NCI-H1092 (cell line): ENCODE measurements at regions not wholly inside any gene's neighbourhood (a gene's known extent, or its start where the extent isn't known, plus 50 kb on each side); places are given as distances from the start of the nearest gene placed in this dataset.

Experiments
- DNase-seq: peaks from one replicate; lab custom pipeline; 2025; lab: John Stamatoyannopoulos, UW

DNA sequence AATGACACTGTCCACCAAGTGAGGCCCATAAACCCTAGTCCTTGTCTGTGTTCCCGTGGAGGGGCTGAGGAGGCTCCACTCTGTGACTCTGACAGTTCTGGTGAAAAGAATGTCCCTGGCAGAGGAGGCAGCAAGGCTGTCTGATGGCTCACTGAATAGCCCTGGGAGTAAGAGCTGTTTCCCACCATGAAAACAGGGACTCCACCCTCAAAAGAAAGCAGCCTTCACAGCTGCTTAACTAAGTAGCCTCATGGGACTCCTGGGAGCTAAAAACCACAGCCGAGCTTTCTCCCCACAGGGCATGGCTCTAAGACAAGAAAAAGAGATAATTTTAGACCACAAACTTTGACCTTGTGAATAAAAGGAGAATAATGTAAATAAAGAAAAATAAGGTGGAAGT lies 135.1 kb upstream of the FRY start:
- no peak for DNase-seq

DNA sequence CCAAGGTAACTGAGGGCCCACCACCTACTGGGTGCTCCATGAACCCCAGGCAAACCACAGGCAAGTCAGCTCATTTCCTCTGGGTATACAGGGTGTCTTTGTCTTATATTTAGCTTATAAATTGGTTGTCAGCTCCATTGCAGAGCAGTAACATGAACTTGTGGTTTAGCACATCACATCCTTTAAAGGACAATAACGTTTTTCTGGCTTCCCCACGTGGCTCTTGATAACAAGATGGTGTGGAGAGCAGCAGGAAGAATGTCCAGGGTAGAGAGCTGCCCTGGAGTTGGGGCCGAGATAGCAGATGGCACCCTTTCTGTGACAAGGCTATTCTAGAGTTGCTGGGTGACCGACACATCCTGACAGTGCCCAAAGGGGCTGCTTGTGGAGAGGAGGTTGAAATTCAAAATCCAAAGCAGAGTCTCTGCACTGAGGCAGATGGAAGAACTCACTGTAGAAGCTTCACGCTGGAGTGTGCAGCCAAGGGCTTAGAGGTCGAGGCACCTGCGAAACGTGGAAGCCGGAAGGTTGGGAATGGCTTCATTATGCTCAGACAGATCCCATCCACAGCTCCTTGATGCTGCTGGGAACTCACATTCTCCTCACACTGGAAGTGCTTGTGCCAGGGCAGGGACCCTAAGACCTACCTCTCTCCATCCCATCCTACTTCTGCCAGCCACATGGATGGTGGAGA lies 133.0 kb upstream of the FRY start:
- DNase-seq, result no peak

DNA sequence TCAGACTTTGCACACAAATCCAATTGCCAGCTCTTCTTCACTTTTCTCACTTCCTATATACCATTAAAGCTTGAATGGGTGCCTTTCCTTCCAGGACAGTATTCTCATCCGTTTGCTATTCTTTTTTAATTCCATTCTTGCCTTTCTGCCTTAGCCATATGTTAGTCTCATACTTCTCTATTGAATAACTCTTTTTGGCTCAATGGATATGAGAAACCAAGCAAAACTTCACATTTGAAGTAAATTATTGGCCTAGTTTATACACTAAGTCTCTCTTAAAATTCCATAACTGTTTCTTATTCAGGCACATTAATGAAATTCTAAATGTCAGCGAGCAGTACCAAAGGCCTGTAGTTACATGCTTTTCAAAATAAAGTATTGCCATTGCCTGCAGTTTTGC lies 129.6 kb upstream of the FRY start:
- no peak for DNase-seq

- no peak for DNase-seq
These were observed 128.3 kb upstream of the FRY start for GRCh38 chr13:31903111-31903815.

- no peak for DNase-seq
These were observed 126.4 kb upstream of the FRY start for GRCh38 chr13:31904941-31905824.

- DNase-seq, result no peak
These were observed 125.6 kb upstream of the FRY start for GRCh38 chr13:31905961-31906360.

DNA sequence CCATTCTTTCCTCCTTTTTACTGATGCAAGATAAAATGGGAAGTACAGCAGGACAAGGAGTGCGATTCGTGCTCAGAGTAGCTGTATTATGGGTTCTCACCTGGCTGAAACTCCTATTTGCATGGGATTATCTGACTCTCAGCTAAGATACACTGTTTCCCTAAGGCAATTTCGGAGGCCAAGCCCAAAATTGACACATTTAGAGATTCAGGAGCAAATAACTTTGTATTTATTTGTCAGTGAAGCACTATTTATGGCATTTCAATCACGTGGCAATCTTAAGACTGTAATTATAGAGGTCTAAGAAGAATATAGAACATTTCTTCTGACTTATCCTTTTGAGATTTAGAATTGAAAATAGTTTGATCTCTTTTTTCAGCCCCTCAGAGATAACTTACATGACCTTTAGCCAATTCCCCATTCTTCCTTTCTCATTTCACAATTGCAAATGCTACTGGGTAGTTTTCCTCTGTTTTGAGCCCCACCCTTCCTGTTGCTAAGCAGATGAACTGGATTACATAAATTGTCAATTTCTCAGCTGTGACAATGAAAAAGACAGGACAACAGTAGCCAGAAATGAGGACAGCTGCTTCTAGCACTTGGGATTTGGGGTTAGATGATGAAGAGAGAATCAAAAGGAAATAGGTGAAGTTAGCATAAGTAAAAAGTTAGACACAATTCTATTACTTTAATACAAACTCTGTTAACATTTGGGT lies 122.7 kb upstream of the FRY start:
- no peak for DNase-seq

DNA sequence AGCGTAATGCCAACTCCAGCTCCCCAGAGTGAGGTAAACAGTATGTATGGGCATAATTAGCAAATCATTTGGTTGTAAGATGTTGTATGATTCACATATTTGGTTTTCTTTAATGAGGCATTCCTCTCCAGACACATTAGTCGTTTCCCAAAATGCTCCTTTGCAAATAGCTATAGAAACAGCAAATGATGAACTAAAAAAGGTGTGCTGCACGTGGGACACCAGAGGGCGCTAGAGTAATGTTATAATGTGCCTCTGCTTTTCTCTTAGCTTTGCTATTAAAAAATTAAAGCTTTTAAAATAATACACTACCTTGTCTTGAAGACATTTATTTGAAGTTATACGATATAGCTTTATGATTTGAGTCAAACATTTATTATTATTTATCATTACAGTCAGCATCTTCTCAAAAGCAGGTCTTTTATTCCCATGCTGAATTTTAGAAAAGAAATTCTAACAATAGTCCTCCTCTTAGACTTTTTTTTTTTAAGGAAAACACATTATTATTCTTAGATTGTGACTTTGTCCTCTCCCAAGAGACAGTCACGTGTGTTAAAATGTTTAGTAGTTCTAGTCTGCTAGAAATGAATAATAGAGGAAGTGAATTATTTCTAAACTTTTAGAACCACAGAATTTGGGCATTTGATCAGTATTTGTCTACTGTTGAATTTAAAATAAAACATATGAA lies 121.6 kb upstream of the FRY start:
- DNase-seq, result peak; percentile 23

- no peak for DNase-seq
These were observed 120.9 kb upstream of the FRY start for GRCh38 chr13:31910633-31911032.

DNA sequence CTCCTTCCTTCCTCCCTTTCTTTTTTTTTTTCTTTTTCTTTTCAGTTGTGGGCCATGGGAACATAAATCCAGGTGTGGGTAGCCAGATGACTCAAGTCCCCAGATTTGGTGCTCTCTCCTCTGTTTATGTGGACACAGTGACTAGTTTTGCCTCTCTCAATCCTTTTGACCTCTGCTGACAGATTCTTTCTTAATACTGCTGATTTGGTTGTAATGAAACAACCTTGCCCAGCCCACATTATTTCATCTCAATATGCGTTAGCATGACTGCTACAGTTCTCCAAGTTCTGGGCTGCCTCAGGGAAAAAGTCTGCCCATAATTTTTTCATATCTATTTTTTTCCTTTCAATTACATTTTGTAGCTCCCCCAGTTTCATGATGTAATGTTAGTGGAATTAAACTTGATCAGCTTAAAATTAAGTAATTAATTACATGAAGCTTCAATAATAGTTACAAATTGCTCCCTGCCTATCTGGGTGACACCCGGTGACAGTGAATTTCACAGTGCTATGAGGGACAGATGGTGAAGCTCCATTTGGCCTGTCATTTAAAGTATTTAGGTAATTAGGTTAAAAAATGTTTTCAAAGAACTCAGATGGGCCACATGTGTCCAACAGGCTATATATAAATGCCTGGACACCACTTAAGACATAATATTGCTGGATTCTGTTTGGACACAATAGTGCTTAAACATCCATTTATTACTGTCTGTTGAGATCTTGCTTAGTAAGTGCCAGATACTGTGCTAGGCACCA lies 118.8 kb upstream of the FRY start:
- DNase-seq, result no peak

DNA sequence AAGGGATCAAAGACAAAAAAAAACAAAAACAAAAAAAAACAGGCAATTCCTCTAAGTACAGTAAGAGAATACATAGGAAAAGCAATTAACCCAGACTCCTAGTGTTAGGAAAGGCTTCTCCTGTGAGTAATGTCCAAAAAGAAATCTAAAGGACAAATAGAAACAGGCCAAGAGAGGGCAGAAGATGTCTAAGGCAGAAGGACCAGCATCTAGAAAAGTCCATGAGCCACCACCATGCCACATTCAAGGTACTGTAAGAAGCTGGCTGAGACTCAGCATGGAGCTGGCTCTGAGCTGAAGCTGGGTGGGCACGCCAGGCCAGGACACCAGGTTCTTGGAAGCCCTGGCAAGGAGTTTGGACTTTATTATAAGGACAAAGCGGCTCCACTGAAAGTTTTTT lies 118.1 kb upstream of the FRY start:
- DNase-seq, result no peak

- DNase-seq, result no peak
These were observed 116.7 kb upstream of the FRY start for GRCh38 chr13:31914843-31915242.

- DNase-seq, result no peak
These were observed 112.9 kb upstream of the FRY start for GRCh38 chr13:31918707-31919106.

GRCh38 chr13:31919241-31919640 lies 112.3 kb upstream of the FRY start:
- no peak for DNase-seq

DNA sequence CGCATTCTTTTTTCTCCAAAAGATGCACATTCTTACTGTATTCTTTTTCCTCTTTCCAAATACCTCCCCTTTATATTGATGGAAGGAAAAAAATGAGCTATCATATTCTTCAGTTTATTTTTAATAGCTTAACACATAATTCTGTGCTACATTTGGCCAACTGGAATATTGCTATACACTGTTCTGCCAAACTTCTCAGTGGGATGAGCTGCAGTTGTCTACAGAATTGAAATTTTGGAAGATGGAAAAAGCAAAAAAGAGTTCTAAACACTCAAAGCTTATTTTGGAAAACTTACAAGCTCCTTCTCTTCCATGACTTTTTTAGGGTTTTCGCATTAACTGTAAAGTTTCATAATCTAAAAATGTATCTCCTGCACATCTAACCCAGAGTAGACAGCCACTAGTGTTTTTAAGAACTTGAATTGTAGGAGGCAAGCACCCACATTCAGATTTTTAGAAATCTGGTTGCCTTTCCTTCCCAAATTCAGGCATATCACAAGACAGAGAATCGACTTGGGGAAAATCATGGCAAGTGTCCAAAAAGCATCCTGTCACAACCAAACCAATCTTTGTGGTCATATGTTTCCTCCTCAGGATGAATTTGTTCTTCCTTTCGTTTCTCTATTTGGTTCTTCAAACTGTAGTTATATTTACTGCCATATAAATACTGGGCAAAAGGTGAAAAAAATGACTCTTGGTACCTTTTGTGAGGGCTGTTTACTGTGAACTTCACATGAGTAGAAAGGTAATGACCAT lies 111.4 kb upstream of the FRY start:
- no peak for DNase-seq

GRCh38 chr13:31920727-31921100 lies 110.9 kb upstream of the FRY start:
- no peak for DNase-seq

- DNase-seq, result no peak
These were observed 108.8 kb upstream of the FRY start for GRCh38 chr13:31922724-31923123.

DNA sequence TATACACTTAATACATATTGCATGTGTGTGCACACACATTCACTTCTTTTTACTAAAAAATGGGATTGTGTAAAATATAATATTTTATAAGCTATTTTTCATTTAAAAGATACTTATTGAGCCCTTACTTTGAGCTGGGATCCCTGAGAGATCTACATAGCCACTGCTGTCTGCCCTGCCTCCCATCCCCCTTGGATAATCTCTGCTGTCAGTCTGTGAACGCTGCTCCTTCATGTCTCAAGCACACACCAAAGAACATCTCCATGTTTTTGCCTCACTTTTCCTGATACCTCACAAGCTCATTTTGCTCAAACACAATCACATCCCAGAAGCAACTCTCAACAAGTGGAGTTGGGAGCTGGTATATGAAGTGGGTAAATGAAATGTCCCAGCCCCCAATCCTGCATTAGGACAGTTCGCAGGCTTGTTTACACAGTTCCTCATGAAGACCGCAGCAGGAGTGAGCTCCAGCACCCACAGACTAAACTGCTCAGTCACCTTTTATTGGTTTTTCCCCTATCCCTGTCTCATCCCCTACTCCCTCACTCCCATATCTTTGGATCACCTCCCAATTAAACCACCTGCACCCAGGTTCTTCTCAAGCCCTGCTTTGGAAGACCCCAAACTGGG lies 108.3 kb upstream of the FRY start:
- no peak for DNase-seq

- DNase-seq, result no peak
These were observed 106.5 kb upstream of the FRY start for GRCh38 chr13:31925079-31925478.

DNA sequence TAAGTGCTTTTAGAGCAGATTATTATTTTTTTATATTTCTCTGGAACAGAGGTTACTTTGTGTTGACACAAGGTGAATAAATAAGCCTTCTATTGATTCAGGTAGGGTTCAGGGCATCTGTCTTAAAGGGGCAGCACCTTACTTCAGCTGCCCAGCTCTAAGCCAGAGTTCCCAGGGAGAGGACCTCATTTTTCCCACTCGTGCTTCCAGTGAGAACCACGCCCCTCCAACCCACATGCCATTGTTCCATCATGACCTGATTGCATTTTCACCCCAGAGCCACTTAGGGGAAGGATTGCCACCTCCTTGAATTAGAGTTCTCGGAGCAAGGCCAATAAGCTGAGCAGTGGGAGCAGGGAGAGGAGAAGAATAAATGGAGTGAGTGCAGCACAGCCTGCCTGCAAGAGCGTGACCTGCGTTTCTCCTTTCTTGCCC lies 104.3 kb upstream of the FRY start:
- DNase-seq, result peak; percentile 29
